Fibroblast of the aortic adventitia (primary cell): ENCODE measurements at regions not wholly inside any gene's neighbourhood (a gene's known extent, or its start where the extent isn't known, plus 50 kb on each side); places are given as distances from the start of the nearest gene placed in this dataset.

ENCODE experiments used
- DNase-seq: peaks from one replicate; pipeline ENCODE4 v3.0.0-alpha.2; 2010; ENCODE audit warnings: low read depth
- H3K4me3 ChIP-seq: 2 replicates; pipeline ENCODE4 v1.5.1; 2011; ENCODE audit warnings: low read depth, mild to moderate bottlenecking, control low read depth, low read length, moderate library complexity
- CTCF ChIP-seq: IDR thresholded peaks from 2 replicates; pipeline ENCODE4 v1.5.1; 2011; ENCODE audit warnings: mild to moderate bottlenecking, low read length, control low read depth, inconsistent platforms; ENCODE audit not compliant: insufficient read depth

GRCh38 chr15:25182098-25182478 lies 227.3 kb downstream of the SNRPN start:
- no peak for TF ChIP-seq CTCF
- no peak for DNase-seq
- no peak overlapping the region for H3K4me3 ChIP-seq

DNA sequence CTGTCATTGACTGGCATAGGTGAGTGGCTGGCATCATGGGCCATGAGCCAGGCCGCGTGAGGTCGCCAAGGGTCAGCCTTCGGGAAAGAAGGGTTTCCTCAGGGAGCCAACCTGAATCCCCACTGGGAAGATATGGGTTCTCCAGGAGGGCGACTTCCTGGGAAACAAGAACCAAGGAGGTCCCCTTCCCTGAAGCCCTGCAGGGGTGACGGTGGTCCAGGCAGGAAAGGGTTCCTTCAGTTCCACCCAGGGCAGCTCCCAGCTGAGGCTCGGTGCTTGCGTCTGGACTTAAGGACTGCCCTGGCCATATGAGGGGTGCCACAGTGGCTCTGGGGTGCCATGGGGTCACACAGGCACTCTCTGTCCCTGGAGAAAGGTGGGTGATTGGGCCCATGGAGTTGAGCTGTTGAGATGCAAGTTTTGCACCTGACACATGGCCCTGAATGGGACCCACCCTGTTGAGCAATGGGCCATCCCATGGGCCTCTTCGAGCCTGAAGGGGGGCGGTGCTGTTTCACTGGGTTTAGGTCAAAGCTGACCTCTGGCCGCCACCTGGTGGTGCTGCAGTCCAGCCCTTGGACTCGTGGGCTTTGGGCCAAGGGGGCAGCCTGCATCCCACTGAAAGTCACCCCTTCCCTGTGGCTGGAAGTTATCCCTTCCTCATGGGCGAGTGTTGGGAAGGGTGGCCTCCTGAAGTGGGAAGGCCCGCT lies 228.1 kb downstream of the SNRPN start:
- no peak overlapping the region for H3K4me3 ChIP-seq
- no peak for TF ChIP-seq CTCF
- no peak for DNase-seq

DNA sequence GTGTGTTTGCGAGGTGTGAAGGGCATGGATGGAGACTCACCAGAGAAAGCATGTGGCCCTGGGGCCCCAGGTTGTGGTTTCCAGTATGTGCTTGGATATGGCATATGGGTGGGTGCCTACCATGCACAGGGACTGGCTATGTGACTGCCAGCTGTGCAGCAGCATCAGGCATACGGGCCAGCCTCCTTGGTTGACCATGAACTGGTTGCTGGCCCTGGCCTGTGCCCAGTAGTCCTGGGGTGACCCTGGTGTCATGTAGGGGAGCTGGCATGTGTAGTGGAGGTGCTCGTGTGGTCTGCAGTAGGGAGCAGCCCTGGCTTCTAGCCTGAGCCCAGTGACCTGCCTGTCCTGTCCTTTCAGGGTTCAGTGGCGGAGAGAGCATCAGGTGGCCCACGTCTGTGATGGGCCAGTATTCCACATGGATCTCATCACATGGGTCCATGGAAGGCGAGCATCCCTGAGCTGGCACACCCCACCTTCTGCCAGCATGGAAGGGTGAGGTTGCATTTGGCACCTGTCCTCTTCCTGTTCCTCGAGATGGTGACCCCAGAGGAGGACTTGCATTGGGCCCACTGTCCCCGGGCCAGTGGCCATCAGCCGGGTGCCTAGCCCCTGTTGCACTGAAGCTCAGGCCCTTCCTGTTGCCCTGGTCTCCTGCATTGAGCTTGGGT lies 228.9 kb downstream of the SNRPN start:
- DNase-seq, result no peak
- no peak for TF ChIP-seq CTCF
- H3K4me3 ChIP-seq, result no peak overlapping the region

GRCh38 chr15:25184356-25185155 lies 229.8 kb downstream of the SNRPN start:
- H3K4me3 ChIP-seq, result no peak overlapping the region
- no peak for TF ChIP-seq CTCF
- no peak for DNase-seq

GRCh38 chr15:25185156-25185710 lies 230.4 kb downstream of the SNRPN start:
- DNase-seq, result no peak
- no peak for TF ChIP-seq CTCF

DNA sequence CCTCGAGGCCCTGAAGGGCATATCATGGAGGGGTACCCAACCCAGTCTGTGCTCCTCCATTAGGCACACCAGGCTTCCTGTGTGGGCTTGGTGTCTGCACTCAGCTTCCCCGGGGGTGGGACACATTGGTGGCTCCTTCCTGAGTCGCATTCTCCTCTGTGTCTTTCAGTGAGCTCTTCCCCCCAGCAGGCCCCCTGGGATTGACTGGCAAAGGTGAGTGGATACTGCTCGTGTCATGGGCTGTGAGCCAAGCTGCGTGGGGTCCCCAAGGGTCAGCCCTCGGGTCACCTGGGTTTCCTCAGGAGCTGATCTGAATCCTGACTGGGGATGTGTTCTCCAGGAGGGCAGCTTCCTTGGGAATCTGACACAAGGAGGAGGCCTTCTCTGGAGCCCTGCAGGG lies 231.0 kb downstream of the SNRPN start:
- H3K4me3 ChIP-seq, result no peak overlapping the region
- no peak for TF ChIP-seq CTCF
- no peak for DNase-seq

More at GRCh38 chr15:25185156-25185710, 230.4 kb downstream of the SNRPN start:
- no peak overlapping the region for H3K4me3 ChIP-seq
